ENCODE measurements at regions not wholly inside any gene's neighbourhood (a gene's known extent, or its start where the extent isn't known, plus 50 kb on each side); places are given as distances from the start of the nearest gene placed in this dataset.

DNA sequence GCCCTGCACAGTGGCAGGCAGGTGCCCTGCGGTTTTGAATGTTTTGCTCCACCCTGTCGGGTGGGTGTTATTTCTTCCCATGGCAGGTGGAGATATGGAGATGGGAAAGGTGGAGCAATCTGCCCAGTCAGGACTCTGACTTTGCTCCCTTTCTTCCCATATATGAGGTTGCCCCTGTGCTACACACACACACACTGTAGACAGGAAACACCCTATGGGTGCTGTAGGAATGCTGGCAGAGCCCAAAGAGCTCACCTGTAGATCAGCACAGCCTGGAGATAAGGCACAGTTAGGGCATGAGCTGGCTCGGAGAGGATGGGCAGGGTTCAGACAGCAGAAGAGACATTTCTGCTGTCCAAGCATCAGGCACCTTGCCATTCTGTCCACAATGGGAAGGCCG is 246.0 kb upstream of the AJAP1 start:
- TF ChIP-seq CTCF (IDR thresholded peaks at IDR 0.05; ENCODE audit: low read depth, low read length, missing control alignments) = no peak
- H3K4me3 ChIP-seq (replicated peaks; ENCODE audit: low read depth, low read length) = no peak overlapping the region
- no peak for DNase-seq (ENCODE audit: extremely low read depth, low read depth)

GRCh38 chr1:4411862-4412261 is 242.5 kb upstream of the AJAP1 start:
- no peak for DNase-seq (ENCODE audit: extremely low read depth, low read depth)
- H3K4me3 ChIP-seq (replicated peaks; ENCODE audit: low read depth, low read length) = no peak overlapping the region
- TF ChIP-seq CTCF (IDR thresholded peaks at IDR 0.05; ENCODE audit: low read depth, low read length, missing control alignments) = no peak

DNA sequence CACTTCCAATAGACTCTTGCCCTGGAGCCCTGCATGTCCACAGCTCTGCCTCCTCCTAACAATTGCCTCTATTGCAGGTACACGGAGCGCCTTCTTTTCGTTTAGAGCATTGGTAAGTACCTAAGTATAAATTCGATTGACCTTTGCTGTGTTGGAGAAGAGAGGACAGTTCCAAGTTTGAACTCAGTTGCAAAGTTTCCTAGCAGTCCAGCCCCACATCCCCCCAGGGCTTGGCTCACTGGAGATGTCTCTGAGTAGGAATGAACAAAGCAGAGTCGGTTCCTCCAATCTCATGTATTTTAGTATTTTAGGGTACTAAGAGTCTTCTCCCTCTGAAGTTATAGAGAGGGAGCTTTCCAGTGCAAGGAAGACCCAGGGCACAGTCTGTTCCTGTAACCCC is 238.9 kb upstream of the AJAP1 start:
- H3K4me3 ChIP-seq (replicated peaks; ENCODE audit: low read depth, low read length) = no peak overlapping the region
- no peak for TF ChIP-seq CTCF (IDR thresholded peaks at IDR 0.05; ENCODE audit: low read depth, low read length, missing control alignments)
- DNase-seq (ENCODE audit: extremely low read depth, low read depth) = no peak

- no peak for DNase-seq (ENCODE audit: extremely low read depth, low read depth)
- no peak overlapping the region for H3K4me3 ChIP-seq (replicated peaks; ENCODE audit: low read depth, low read length)
- TF ChIP-seq CTCF (IDR thresholded peaks at IDR 0.05; ENCODE audit: low read depth, low read length, missing control alignments) = no peak
These were observed 238.2 kb upstream of the AJAP1 start for GRCh38 chr1:4416189-4416588.

DNA sequence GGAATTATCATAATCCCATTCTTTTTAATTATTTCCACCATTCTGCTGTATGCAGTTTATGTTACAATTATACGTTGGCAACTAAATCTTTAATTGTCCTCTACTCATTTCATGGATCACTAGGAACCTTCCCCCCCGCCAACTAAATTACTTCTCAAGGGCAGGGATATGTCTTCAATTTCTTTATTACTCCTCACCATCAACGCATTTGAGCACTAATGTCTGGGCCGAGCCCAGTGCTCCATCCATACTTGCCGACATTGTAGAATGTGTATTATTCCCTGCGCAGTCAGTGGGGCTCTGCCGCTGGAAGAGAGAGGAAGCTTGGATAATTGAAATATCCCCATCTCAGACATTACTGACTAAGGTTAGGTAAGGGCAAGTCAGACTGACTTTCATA is 236.4 kb upstream of the AJAP1 start:
- no peak overlapping the region for H3K4me3 ChIP-seq (replicated peaks; ENCODE audit: low read depth, low read length)
- no peak for DNase-seq (ENCODE audit: extremely low read depth, low read depth)
- TF ChIP-seq CTCF (IDR thresholded peaks at IDR 0.05; ENCODE audit: low read depth, low read length, missing control alignments) = no peak

- no peak overlapping the region for H3K4me3 ChIP-seq (replicated peaks; ENCODE audit: low read depth, low read length)
- DNase-seq (ENCODE audit: extremely low read depth, low read depth) = no peak
- TF ChIP-seq CTCF (IDR thresholded peaks at IDR 0.05; ENCODE audit: low read depth, low read length, missing control alignments) = no peak
These were observed 232.4 kb upstream of the AJAP1 start for GRCh38 chr1:4421986-4422385.

GRCh38 chr1:4422504-4423289 is 231.7 kb upstream of the AJAP1 start:
- TF ChIP-seq CTCF (IDR thresholded peaks at IDR 0.05; ENCODE audit: low read depth, low read length, missing control alignments) = no peak
- no peak overlapping the region for H3K4me3 ChIP-seq (replicated peaks; ENCODE audit: low read depth, low read length)
- no peak for DNase-seq (ENCODE audit: extremely low read depth, low read depth)

Measured in HFF-Myc (cell line).